GM12875 (cell line): ENCODE measurements at regions not wholly inside any gene's neighbourhood (a gene's known extent, or its start where the extent isn't known, plus 50 kb on each side); places are given as distances from the start of the nearest gene placed in this dataset.

Source experiments
- H3K4me3 ChIP-seq: one replicate; pipeline ENCODE4 v1.5.1; 2011; ENCODE audit warnings: low read depth, low read length, control low read depth
- TF ChIP-seq, protein P1 (sequence below): IDR thresholded peaks from 2 replicates; pipeline ENCODE4 v1.5.1; 2011; ENCODE audit warnings: low read depth, mild to moderate bottlenecking, control low read depth, inconsistent platforms, low read length, moderate library complexity, borderline replicate concordance; ENCODE audit not compliant: insufficient read depth

DNA sequence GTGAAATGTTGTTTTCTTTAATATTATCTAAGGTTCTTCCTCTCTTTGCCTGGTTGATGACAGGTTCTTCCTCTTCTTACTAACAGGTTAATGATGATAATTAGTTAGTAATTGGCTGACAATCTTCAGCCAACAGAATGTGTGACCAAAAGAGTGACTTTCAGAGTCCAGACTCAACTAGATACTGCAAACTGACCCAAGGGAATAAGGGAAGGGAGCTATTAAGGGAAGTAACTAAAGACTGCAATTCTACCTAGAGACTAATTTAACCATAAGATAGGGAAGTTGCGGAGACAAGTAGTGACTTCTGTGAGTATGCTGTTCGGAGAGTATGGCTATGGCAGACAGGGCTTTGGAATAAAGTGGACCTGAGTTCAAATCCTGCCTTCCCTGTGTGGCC is 127.3 kb upstream of the TACR1 start:
- H3K4me3 ChIP-seq, result no peak overlapping the region
- TF ChIP-seq, protein P1, sequence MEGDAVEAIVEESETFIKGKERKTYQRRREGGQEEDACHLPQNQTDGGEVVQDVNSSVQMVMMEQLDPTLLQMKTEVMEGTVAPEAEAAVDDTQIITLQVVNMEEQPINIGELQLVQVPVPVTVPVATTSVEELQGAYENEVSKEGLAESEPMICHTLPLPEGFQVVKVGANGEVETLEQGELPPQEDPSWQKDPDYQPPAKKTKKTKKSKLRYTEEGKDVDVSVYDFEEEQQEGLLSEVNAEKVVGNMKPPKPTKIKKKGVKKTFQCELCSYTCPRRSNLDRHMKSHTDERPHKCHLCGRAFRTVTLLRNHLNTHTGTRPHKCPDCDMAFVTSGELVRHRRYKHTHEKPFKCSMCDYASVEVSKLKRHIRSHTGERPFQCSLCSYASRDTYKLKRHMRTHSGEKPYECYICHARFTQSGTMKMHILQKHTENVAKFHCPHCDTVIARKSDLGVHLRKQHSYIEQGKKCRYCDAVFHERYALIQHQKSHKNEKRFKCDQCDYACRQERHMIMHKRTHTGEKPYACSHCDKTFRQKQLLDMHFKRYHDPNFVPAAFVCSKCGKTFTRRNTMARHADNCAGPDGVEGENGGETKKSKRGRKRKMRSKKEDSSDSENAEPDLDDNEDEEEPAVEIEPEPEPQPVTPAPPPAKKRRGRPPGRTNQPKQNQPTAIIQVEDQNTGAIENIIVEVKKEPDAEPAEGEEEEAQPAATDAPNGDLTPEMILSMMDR, result no peak

DNA sequence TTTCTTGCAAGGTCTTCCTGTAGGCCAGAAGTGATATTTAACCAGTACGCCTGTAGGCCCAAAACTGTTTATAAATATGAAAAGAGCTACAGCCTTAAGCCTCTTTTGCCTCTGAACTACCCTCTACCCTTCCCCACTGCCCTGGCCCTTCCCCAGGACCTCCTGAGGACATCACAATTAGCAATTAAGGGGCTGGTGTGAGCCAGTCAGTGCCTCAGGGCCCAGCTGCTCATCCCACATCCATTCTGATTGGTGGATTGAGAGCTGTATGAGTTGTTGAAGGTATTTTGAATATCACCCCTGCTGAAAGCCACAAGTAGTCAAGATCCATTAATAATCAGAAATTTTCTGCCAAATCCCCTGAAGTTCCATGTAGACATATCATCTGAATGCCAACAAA is 126.3 kb upstream of the TACR1 start:
- no peak overlapping the region for H3K4me3 ChIP-seq
- TF ChIP-seq, protein P1, result no peak

DNA sequence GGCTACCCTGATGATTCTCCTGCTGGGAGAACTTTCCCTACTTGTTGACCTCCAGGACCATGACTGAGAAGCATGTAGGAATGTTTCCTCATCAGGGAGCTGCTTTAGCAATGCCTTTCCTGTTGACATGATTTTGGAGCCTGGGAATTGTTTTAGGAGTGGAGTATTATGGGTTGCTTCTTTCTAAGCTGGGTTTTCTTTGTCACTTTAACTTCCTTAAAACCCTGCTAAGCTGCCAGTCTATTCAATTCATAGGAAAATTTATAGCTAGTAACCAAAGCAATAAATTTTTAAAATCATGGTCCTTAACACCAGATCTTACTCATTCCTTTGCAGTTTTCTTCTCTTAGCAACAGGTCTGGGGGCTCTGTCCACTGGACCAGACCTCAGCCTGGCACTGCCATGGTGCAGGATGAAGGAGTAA is 125.6 kb upstream of the TACR1 start:
- no peak overlapping the region for H3K4me3 ChIP-seq
- TF ChIP-seq, protein P1, result no peak

DNA sequence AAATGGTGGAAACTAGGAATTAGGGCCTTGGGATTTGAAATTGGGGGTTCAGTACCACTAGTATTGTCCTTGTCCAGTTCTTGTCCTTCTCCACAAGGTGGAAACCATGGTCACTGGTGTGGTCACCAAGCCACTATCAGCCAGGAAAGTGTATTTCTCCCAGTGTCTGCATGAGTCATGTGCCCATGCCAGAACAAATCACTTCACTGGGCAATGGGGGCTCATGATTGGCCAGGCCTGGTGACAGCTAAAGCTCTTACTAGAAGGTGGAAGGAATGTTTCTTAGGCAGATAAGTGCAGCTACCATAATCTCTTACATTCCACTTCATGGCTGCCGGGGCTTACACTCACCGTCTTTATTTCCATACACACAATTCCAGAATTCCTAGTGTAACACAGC is 124.8 kb upstream of the TACR1 start:
- TF ChIP-seq, protein P1, result no peak

DNA sequence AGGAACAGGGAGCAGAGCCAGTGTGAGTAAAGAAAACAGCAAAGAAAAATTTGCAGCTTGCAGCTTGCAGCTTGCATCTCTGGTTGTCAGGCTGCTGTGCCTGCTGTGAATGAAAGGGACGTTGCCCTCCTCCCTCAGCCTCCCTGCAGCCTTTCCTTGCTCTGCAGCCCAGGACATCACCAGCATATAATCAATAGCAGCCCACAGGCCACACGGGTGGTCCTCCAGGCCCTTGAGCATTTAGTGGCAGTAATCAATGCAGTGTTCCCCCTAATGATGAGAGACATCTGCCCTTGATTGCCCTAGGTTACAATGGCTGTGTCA is 122.2 kb upstream of the TACR1 start:
- H3K4me3 ChIP-seq, result no peak overlapping the region
- TF ChIP-seq, protein P1, result no peak

More for the DNA sequence above, 124.8 kb upstream of the TACR1 start:
- no peak overlapping the region for H3K4me3 ChIP-seq

DNA sequence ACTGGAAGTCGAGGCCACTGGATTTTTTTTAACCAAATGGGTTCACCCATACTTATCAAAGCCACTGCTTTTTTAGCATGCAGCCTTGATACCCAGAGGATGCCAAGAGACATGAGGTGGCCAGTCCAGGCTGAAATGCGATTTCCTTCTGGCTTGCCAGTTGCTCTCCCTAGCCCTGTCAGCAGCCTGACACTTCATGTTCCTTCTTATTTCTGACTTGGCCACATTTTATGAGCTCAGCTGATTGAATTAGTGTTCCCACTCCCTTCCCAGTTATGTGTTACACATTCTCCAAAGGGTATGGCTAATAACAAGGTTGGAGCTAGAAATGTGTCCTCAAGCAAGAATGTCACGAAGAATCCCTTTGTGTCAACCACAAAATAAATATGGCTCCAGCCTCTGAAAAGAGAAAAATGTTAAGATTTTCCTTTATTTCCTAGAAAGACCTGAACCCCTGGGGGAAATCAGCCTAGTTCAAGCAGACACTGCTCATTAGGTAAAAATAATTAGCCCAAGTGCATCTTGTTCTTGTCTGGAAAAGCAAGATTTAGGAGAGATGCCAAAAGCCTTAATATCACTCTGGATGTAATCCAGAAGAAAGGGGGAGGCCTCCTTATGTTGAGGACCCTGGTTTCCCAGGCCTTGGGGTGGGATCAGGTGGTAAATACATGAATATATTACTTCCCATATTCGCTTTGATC is 121.7 kb upstream of the TACR1 start:
- no peak overlapping the region for H3K4me3 ChIP-seq
- TF ChIP-seq, protein P1, result no peak

DNA sequence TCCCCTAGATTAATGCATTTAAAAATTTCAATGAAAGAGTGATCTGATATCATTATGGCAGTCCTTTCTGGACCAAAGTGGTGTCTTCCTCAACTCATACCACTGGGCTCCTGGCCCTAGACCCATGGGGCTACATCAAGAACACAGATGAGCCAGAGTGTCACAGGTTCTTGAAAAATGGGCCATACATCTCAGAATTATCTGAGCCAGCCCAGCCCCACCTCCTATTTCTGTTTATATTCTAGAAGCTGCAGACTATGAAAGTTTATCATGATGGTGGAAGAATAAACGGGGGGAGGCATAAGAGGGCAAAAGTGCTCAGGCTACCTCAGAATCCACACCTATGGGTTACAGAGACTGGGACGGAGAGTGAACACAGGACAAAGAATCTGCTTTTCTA is 120.6 kb upstream of the TACR1 start:
- no peak overlapping the region for H3K4me3 ChIP-seq
- TF ChIP-seq, protein P1, result no peak
